ENCODE measurements at regions not wholly inside any gene's neighbourhood (a gene's known extent, or its start where the extent isn't known, plus 50 kb on each side); places are given as distances from the start of the nearest gene placed in this dataset.

- Mint-ChIP-seq H3K9me3 (peaks cover 7% of the 10 kb centered on the region), H3K27ac (no peak overlapping the region), H3K36me3 (ENCODE audit: low read depth) (no peaks in the 10 kb centered on the region), H3K4me3 (no peak overlapping the region), H3K27me3 (peaks cover 14% of the 10 kb centered on the region), H3K4me1 (ENCODE audit: low read depth) (no peaks in the 10 kb centered on the region)
- DNase-seq: no peak
These were observed 657.6 kb downstream of the BRD1 start for GRCh38 chr22:49170053-49170452.

- peaks cover 10% of the 10 kb centered on the region for H3K27me3 Mint-ChIP-seq
- no peak overlapping the region for H3K27ac Mint-ChIP-seq
- DNase-seq: no peak
These were observed 658.5 kb downstream of the BRD1 start for GRCh38 chr22:49169074-49169744.

GRCh38 chr22:49168219-49168813 is 659.4 kb downstream of the BRD1 start:
- H3K9me3 Mint-ChIP-seq: peaks cover 7% of the 10 kb centered on the region
- H3K4me3 Mint-ChIP-seq: no peak overlapping the region
- H3K4me1 Mint-ChIP-seq (ENCODE audit: low read depth): no peaks in the 10 kb centered on the region
- H3K27me3 Mint-ChIP-seq: peaks cover 2% of the 10 kb centered on the region
- no peak for DNase-seq
- no peak overlapping the region for H3K27ac Mint-ChIP-seq
- no peaks in the 10 kb centered on the region for H3K36me3 Mint-ChIP-seq (ENCODE audit: low read depth)

More at GRCh38 chr22:49169074-49169744, 658.5 kb downstream of the BRD1 start:
- Mint-ChIP-seq H3K9me3 (peaks cover 7% of the 10 kb centered on the region), H3K36me3 (ENCODE audit: low read depth) (no peaks in the 10 kb centered on the region), H3K4me3 (no peak overlapping the region), H3K4me1 (ENCODE audit: low read depth) (no peaks in the 10 kb centered on the region)

DNA sequence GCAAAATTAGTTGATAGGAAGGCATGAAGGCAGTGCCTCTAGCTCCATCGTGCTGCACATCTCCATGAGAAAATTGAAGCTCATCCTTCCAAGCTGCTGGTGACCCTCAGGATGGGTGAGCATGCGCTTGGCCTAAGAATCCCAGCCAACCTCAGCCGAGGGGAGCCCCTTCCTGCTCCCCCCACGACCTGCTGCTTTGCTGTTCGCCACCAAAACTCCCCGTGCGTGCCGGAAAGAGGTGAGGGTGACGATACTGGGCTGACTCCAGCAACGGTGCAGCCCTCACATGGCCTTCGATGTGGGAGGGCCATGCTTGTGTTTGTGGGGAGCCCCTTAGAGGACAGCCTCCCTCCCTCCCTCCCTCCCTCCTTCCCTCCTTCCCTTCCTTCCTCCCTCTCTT is 660.9 kb downstream of the BRD1 start:
- H3K4me3 Mint-ChIP-seq: no peak overlapping the region
- H3K36me3 Mint-ChIP-seq (ENCODE audit: low read depth): no peaks in the 10 kb centered on the region
- H3K9me3 Mint-ChIP-seq: peaks cover 6% of the 10 kb centered on the region
- no peak for DNase-seq
- no peak overlapping the region for H3K27ac Mint-ChIP-seq
- H3K27me3 Mint-ChIP-seq: peaks cover 6% of the 10 kb centered on the region
- no peaks in the 10 kb centered on the region for H3K4me1 Mint-ChIP-seq (ENCODE audit: low read depth)

- H3K4me3 Mint-ChIP-seq: no peak overlapping the region
- no peak for DNase-seq
- no peak overlapping the region for H3K27ac Mint-ChIP-seq
- H3K4me1 Mint-ChIP-seq (ENCODE audit: low read depth): no peaks in the 10 kb centered on the region
- H3K27me3 Mint-ChIP-seq: peaks cover 7% of the 10 kb centered on the region
- peaks cover 2% of the 10 kb centered on the region for H3K9me3 Mint-ChIP-seq
- H3K36me3 Mint-ChIP-seq (ENCODE audit: low read depth): no peaks in the 10 kb centered on the region
These were observed 661.5 kb downstream of the BRD1 start for GRCh38 chr22:49166211-49166610.

- H3K9me3 Mint-ChIP-seq: no peaks in the 10 kb centered on the region
- no peaks in the 10 kb centered on the region for H3K4me1 Mint-ChIP-seq (ENCODE audit: low read depth)
- no peak overlapping the region for H3K4me3 Mint-ChIP-seq
- peaks cover 13% of the 10 kb centered on the region for H3K27me3 Mint-ChIP-seq
- no peaks in the 10 kb centered on the region for H3K36me3 Mint-ChIP-seq (ENCODE audit: low read depth)
- H3K27ac Mint-ChIP-seq: no peak overlapping the region
- no peak for DNase-seq
These were observed 662.8 kb downstream of the BRD1 start for GRCh38 chr22:49164773-49165320.

GRCh38 chr22:49163960-49164690 is 663.5 kb downstream of the BRD1 start:
- no peaks in the 10 kb centered on the region for H3K36me3 Mint-ChIP-seq (ENCODE audit: low read depth)
- peaks cover 13% of the 10 kb centered on the region for H3K27me3 Mint-ChIP-seq
- no peaks in the 10 kb centered on the region for H3K9me3 Mint-ChIP-seq
- no peak for DNase-seq
- H3K4me1 Mint-ChIP-seq (ENCODE audit: low read depth): no peaks in the 10 kb centered on the region
- H3K4me3 Mint-ChIP-seq: no peak overlapping the region
- H3K27ac Mint-ChIP-seq: no peak overlapping the region

DNA sequence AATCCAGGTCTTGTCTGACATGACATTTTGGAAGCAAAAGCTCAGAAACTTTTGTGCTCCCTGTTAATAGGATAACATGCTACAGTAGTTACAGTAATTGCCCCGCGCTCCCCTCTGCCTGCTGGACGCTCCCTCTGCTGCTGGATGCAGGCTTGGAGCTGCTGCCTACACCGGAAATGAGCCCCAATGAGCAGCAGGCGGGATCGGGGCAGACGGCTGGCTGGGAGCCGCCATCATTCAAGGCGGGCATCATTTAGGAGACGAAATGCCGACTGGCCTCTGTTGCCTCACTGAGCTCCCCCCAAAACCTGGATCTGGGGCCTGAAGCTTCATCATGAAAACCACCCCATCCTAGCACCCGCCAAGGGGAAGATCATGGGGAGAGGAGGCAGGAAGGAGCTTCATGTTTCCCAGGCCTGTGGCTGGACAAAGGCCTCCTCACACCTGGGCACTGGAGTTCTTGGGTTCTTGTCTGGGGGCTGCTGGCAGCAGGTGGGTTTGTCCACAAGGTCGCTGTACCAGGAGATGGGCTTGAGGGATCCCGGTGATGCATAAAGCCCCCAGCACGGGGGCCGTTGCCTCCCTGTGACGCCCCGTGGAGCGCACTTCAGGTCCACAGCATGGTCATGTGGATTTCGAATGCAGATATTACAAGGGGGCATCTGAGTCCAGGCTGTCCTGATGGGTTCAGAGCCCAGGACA is 664.3 kb downstream of the BRD1 start:
- no peak overlapping the region for H3K27ac Mint-ChIP-seq
- no peak for DNase-seq
- H3K4me1 Mint-ChIP-seq (ENCODE audit: low read depth): no peaks in the 10 kb centered on the region
- H3K27me3 Mint-ChIP-seq: peaks cover 14% of the 10 kb centered on the region
- no peaks in the 10 kb centered on the region for H3K9me3 Mint-ChIP-seq
- no peaks in the 10 kb centered on the region for H3K36me3 Mint-ChIP-seq (ENCODE audit: low read depth)
- H3K4me3 Mint-ChIP-seq: no peak overlapping the region

DNA sequence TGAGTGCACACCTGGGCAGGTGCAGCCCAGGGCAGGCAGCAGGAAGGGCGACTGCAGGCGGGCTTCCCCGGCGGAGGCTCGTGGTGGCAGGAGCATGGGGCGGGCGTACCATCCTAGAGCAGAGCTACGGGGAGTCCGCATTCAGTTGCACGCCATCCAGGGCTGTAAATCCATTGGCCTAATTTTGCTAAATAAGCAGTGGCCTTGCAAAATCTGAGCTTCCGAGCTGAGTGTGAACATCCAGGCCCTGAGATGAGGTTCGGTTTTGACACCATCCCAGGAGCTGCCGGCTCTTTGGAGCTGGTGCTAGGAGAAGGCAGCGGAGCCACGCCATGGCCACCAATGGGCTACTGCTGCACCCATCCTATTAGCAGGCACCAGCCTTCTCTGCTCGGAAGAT is 664.8 kb downstream of the BRD1 start:
- DNase-seq: no peak
- Mint-ChIP-seq H3K4me1 (ENCODE audit: low read depth) (no peaks in the 10 kb centered on the region), H3K4me3 (no peak overlapping the region), H3K27me3 (peaks cover 20% of the 10 kb centered on the region), H3K9me3 (no peaks in the 10 kb centered on the region), H3K27ac (no peak overlapping the region), H3K36me3 (ENCODE audit: low read depth) (no peaks in the 10 kb centered on the region)

DNA sequence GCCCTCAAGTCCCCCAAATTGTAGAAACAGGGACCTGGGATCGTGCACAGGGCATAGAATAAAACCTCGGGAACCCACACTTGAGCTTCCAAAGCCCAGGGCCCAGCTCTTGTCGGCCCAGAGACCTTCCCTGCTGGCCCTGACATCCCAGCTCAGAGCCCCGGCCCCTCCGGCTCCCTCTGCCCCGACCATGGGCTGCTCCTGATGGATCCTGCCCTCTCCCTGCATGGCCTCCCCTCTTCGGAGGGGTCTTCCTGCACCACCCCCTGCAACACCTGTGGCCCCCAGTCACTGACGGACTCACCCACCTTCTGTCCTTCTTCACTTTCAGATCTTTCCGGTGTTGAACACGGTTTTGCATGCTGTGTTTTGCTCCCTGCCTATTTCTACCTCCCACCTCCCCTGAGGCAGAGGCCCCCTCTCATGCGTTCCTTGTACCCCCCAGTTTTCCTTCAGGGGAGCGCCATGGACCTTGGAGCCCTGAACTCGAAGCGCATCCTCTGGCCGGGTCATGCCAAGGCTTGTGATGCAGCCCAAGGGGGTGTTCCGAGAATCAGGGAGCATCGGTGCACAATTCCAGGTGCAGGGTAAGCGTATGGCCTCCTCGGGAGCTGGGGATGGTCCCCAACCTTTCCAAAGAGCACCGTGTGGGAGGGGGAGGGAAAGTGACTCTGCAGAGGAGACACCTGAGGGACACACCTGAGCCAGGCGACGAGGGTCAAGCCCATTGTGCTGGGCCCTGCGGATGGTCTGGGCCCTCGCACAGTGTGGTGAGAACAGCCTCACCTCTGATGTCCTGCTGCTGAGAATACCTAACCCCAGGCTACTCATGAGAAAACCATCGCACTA is 666.4 kb downstream of the BRD1 start:
- Mint-ChIP-seq H3K36me3 (ENCODE audit: low read depth) (no peaks in the 10 kb centered on the region), H3K4me3 (no peak overlapping the region), H3K27me3 (peaks cover 21% of the 10 kb centered on the region), H3K9me3 (no peaks in the 10 kb centered on the region), H3K4me1 (ENCODE audit: low read depth) (no peaks in the 10 kb centered on the region), H3K27ac (no peak overlapping the region)
- DNase-seq: no peak

- Mint-ChIP-seq H3K4me1 (ENCODE audit: low read depth) (no peaks in the 10 kb centered on the region), H3K27me3 (peaks cover 21% of the 10 kb centered on the region), H3K9me3 (no peaks in the 10 kb centered on the region), H3K36me3 (ENCODE audit: low read depth) (no peaks in the 10 kb centered on the region), H3K4me3 (no peak overlapping the region), H3K27ac (no peak overlapping the region)
- no peak for DNase-seq
These were observed 667.2 kb downstream of the BRD1 start for GRCh38 chr22:49160261-49161001.

DNA sequence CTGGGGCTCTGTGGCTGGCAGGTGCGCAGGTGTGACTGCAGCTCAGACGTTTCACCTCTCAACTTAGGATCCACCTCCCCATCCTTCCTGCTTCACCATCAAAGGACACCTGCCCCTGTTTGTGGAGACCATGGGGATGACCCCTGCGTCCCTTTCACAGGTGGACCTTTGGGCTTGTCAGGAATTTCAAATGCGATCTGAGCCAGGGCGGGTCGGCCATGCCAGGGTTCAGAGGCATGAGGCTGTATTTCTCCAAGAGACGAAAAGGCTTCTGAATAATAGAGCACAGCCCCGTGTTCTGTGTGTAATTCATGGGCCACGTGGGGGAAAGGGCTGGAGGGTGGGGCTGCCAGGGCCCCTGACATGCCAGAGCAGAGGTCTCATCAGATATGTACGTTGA is 668.0 kb downstream of the BRD1 start:
- no peak overlapping the region for H3K27ac Mint-ChIP-seq
- H3K4me3 Mint-ChIP-seq: no peak overlapping the region
- no peaks in the 10 kb centered on the region for H3K4me1 Mint-ChIP-seq (ENCODE audit: low read depth)
- peaks cover 21% of the 10 kb centered on the region for H3K27me3 Mint-ChIP-seq
- no peaks in the 10 kb centered on the region for H3K36me3 Mint-ChIP-seq (ENCODE audit: low read depth)
- no peaks in the 10 kb centered on the region for H3K9me3 Mint-ChIP-seq
- DNase-seq: no peak

DNA sequence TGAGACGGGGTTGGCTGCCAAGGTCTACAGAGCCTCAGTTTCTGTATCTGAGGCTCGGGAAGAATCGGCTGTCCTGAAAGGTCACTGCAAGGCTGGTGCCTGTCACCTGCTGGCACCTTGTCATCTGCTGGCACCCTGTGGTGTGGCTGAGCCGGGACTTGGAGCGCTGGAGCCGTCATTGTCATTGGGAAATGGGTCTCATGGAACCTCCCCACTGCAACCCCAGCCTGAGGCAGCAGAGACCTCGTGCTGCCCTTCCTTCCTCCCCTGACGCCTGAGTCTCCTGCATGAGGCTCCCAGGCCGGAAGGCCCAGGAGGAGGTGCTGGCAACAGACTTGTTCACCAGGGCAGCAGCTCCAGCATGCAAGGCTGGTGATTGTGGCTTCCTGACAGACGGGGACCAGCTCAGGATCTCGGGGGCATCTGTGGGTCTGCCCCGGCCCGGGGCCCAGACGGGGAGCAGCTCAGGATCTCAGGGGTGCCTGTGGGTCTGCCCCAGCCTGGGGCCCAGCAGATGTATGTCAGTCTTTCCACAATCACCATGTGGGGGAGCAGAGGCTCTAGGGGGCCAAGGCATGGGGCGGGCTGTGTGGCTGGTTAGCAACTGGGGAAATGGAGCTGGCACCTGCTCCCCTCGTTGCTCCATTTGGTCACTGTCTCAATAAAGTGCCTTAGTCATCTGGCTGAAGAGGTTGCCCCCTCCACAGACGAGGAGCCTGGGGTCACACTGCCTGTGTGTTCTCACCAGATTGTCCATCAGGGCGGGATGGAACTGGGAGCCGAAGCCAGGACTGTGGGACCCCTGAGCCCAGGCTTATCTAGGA is 668.7 kb downstream of the BRD1 start:
- Mint-ChIP-seq H3K4me3 (no peak overlapping the region), H3K27ac (no peak overlapping the region), H3K4me1 (ENCODE audit: low read depth) (no peaks in the 10 kb centered on the region), H3K36me3 (ENCODE audit: low read depth) (no peaks in the 10 kb centered on the region), H3K27me3 (peaks cover 21% of the 10 kb centered on the region), H3K9me3 (no peaks in the 10 kb centered on the region)
- DNase-seq: no peak

Data from activated T-cell treated with anti-CD3 and anti-CD28 coated beads, Interleukin-2, amount 50 U/mL, for 24 hours (primary cell).